GM20431 (cell line): ENCODE measurements at regions not wholly inside any gene's neighbourhood (a gene's known extent, or its start where the extent isn't known, plus 50 kb on each side); places are given as distances from the start of the nearest gene placed in this dataset.

Experiments used
- in situ Hi-C: fragments of 300-500 bp; cut with MseI, MboI; formaldehyde crosslinking; loops from one replicate; pipeline ENCODE4 v1.15.0; 2020; ENCODE audit warnings: low sequenced_read_pairs; ENCODE audit not compliant: unreplicated experiment

DNA sequence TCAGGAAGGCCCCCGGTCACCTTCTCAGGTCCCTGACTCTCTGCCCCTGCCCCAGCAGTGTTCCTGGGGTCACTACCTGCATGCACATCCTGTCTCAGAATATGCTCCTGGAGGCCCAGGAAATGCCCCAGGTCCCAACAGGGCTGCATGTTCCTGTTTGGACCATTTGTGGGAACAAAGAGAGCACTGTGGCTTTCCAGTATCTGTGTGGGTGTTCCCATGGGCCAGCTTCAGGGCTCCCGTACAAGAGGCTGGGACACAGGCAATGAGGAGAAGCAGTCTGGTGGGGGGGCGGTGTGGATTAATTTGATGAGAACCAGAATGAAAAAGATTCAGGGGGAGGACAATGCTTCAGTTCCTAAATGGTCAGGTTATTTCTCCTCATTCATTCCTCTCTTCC, 61.5 kb upstream of the GGTLC1 start:
- in situ Hi-C loops = no loop called here

DNA sequence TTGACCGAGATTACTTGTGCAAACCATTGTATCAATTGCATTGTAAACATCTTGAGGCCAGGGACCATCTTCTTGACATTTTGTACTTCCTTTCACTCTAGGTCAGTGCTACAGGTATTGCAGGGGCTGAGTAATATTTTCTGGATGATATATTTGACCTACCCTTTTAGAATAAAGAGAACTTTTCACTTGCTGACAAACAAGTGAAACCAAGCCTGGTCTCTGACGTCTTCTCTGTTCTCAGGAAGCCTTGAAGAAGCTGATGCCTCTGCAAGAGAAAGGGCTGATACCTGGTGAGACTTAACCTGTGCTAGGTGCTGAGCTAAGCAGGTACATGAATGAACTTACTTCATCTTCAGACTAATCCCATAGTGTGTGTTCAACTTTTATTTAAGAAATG, 60.5 kb upstream of the GGTLC1 start:
- in situ Hi-C loops = no loop called here

DNA sequence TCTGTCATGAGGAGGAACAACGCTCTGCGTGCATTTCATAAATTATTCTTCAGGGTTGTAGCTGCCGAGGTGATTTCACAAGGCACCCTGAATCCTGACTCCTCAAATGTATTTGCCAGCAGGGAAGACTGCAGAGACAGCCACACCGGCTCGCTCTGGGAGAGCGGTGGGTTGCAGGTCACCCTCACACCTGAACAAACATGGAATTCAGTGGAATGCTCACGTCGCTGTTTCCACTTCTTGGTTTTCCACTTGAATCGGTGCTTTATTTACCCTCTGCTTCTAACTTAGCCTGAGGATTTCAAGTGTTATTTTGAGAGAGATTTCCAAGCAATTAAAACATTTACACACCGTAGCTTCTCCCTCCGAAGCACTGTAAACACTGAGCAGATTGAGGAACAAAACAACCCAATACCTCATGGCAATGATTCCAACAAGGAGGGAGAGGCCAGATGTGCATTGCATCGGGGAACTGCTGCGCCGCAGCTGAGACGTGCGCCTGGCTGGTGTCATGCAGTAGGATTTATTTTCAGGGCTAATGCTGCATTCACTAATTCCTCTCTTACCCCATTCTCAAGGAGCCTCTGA, 59.5 kb upstream of the GGTLC1 start:
- in situ Hi-C loops = no loop called here

DNA sequence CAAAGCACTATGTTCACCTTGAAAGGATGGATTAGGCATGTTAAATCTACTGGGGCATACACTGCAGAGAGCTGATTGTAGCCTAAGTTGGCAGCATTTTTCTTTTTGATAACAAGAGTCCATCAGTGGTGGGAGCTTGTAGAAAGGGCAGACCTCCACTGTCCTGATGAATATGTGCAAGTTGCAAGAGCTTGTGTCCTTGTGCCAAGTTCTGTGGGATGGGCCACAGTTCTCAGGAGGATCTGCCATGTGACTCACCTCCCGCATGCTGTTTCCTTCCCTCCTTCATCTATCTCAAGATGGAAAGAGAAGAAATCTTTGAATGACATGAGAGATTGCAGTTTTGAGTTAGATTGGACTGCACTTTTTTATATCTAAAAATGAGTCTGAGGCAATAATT, 58.3 kb upstream of the GGTLC1 start:
- in situ Hi-C loops = no loop called here

DNA sequence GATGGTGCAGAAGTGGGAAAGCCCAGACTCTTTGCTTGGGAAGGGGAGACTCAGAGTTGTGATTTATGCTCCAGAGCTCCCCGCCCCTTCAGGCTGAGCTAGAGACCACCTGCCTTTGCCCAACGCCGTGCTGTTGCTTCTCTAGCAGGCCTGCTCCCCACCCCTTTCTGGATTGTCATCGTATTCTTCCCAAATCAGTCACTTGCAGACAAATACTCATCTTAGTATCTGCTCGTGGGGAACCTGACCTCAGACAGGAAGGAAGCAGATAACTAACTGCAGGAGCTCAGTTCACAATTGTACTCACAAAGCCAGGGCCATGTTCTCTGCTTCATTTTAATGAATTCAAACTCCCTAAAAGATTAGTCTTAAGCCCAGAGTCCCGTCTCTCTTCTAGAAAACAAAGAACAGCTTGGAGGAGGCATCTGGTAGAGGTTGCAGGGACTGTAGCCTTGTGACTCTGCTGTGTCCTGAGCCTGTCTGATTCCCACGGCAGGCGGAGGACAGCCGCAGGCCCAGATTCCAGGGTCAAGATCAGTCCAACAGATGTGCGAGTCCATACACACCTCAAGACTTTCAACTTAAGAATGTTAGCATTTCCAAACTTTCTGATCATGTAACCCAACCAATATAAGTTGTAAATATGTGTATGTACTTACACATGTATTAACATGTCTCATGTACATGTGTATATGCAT, 57.2 kb upstream of the GGTLC1 start:
- in situ Hi-C loops = no loop called here

DNA sequence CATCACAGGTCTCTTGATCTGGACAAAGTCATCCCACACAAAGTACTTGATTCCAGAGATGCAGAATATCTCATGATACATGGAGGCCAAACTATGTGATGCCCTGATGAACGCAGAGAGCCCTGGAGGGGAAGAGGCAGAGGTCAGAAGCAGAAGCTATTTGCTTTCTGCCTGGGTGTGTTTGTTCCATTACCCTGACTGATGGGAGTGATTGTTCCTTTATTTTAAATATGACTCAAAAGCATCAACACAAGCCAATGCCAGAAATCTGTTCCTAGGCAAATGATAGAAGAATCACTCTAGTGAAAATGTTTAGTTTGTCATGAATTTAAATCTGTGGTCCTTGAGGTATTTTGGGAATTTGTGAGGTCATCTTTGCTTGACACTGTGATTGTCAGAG, 54.7 kb upstream of the GGTLC1 start:
- in situ Hi-C loops = no loop called here

DNA sequence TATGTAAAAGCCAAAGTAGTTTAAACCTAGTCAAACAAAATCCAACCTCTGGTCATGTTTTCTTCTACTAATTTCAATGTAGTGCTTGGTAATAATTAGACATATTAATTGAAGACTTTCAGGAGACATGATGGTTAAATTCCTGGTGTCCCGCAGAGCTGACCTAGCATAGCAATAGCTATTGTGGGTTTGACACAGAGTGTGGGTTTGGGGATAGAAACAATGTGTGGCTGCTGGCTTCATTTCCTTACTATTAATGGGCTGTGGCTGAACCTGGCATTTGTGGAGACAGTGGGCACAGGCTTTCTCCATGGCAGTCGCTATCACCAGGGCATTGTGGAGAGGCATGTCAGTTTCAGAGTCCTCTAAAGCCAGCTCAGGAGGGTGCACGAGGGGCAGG, 54.1 kb upstream of the GGTLC1 start:
- in situ Hi-C loops = no loop called here

DNA sequence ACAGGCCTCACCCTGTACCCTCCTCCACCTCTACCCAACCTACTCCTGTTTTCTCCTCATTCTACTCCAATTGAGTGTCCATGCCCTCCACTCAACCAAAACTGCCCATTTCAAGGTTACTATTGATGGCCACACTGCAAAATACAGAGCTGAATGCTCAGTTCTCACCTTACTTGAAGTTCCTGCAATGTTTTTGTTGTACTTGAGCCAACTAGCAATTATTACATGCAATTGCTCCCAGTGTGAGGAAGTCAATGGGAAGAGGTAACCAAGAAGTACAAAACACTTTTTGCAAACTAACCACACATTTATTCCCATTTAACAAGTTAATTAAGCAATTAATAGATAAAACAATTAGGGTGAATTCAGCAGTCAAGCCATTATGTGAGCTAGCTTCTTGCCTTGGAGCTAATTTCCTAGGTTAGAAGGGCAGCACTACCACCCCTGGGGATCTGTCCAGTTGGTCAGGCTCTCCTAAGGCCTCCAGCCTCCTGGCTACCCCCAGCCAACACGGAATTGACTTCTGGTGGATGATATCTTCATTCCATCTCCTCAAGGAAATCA, 52.4 kb upstream of the GGTLC1 start:
- in situ Hi-C loops = no loop called here

DNA sequence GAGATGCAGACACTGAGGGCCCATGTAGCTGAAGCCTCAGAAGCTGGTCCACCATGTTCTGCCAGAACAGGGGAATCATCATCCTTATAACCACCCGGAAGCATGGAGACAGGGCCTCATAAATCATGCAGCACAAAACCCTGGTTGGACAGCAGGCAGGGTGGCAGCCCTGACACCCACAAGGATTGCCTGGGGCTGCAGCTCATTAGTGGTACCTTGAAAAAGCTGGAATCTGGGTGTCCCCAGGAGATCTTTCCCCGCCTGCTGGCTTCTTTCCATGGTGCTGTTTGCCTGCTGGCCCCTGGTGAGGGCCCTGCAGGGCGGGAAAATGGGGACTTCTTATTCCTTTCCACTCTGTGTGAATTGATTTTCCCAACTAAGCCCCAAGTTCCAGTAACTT, 50.6 kb upstream of the GGTLC1 start:
- in situ Hi-C loops = no loop called here
